Suprapubic skin (tissue), 3 donors: ENCODE measurements at regions not wholly inside any gene's neighbourhood (a gene's known extent, or its start where the extent isn't known, plus 50 kb on each side); places are given as distances from the start of the nearest gene placed in this dataset.

Source experiments
- CTCF ChIP-seq, 2 donors: fragments of 200-600 bp in 1 of 2; fragments of 450-650 bp in 1 of 2; sonication (generic) in 1 of 2; IDR thresholded peaks; one replicate each; pipeline ENCODE4 v1.5.1; 2016 to 2019; ENCODE audit warnings: antibody characterized with exemption in 2 of 2, mild to moderate bottlenecking in 1 of 2, moderate library complexity in 1 of 2
- POLR2A ChIP-seq, 2 donors: fragments of 450-650 bp; IDR thresholded peaks; one replicate each; pipeline ENCODE4 v1.6.1; 2017; ENCODE audit warnings: antibody characterized with exemption in 2 of 2, mild to moderate bottlenecking in 2 of 2, moderate library complexity in 2 of 2

- no peak for TF ChIP-seq CTCF (IDR thresholded peaks at IDR 0.05)
- TF ChIP-seq POLR2A (IDR thresholded peaks at IDR 0.05): no peak
Observed at GRCh38 chr2:56684327-56684726, 500.5 kb downstream of the CCDC85A start.
